SK-N-SH (cell line): ENCODE measurements at regions not wholly inside any gene's neighbourhood (a gene's known extent, or its start where the extent isn't known, plus 50 kb on each side); places are given as distances from the start of the nearest gene placed in this dataset.
"Not testable (repeated sequence)": the region's sequence is repeated elsewhere in the genome, so short reads cannot be mapped to it uniquely, and the experiment has no call there.

Source experiments
- EP300 ChIP-seq, 2 experiments: IDR thresholded peaks; 2 replicates each; pipeline versions ENCODE4 v1.4.0 to v1.6.1; 2012; ENCODE audit warnings: borderline replicate concordance in 1 of 2, low read depth in 1 of 2, low read length in 1 of 2
- EZH2phosphoT487 ChIP-seq: fragments of 200-600 bp; sonication (generic); IDR thresholded peaks from 2 replicates; pipeline ENCODE4 v1.6.1; 2017; ENCODE audit warnings: low read depth, mixed run types, mild to moderate bottlenecking, antibody characterized with exemption, moderate library complexity, borderline replicate concordance

- not testable (repeated sequence) for TF ChIP-seq EZH2phosphoT487; EP300 (IDR thresholded peaks at IDR 0.05; ENCODE audit: borderline replicate concordance in 1 of 2, low read depth in 1 of 2, low read length in 1 of 2)
These were observed 1923.7 kb upstream of the AGA start for GRCh38 chr4:179365932-179366331.
